H9 (cell line): ENCODE measurements at regions not wholly inside any gene's neighbourhood (a gene's known extent, or its start where the extent isn't known, plus 50 kb on each side); places are given as distances from the start of the nearest gene placed in this dataset.

Experiments used
- DNase-seq: peaks from one replicate; pipeline ENCODE4 v3.0.0-alpha.2; 2017
- H2AFZ ChIP-seq: one replicate; pipeline ENCODE4 v1.6.1; 2013; ENCODE audit warnings: mild to moderate bottlenecking, low read length, control low read depth, moderate library complexity
- H2AK5ac ChIP-seq: 2 replicates; pipeline ENCODE4 v1.6.1; 2013; ENCODE audit warnings: low read length, control low read depth, mixed read lengths; ENCODE audit not compliant: insufficient read length
- H2BK120ac ChIP-seq: one replicate; pipeline ENCODE4 v1.6.1; 2013; ENCODE audit warnings: low read depth, mild to moderate bottlenecking, low read length, control low read depth, inconsistent platforms; ENCODE audit not compliant: poor library complexity, severe bottlenecking
- H2BK12ac ChIP-seq: 2 replicates; pipeline ENCODE4 v1.6.1; 2013; ENCODE audit warnings: low read length, control low read depth, mixed read lengths, low read depth; ENCODE audit not compliant: insufficient read length
- H2BK15ac ChIP-seq: 2 replicates; pipeline ENCODE4 v1.6.1; 2013; ENCODE audit warnings: low read depth, low read length, control low read depth
- H2BK20ac ChIP-seq: one replicate; pipeline ENCODE4 v1.6.1; 2013; ENCODE audit warnings: low read depth, mild to moderate bottlenecking, low read length, control low read depth, inconsistent platforms; ENCODE audit not compliant: poor library complexity, severe bottlenecking
- H2BK5ac ChIP-seq: 2 replicates; pipeline ENCODE4 v1.6.1; 2013; ENCODE audit warnings: low read length, control low read depth, mixed read lengths; ENCODE audit not compliant: insufficient read length
- H3K14ac ChIP-seq: 2 replicates; pipeline ENCODE4 v1.6.1; 2013; ENCODE audit warnings: low read length, control low read depth; ENCODE audit not compliant: insufficient read depth
- H3K18ac ChIP-seq: 2 replicates; pipeline ENCODE4 v1.6.1; 2013; ENCODE audit warnings: low read depth, mild to moderate bottlenecking, mixed read lengths, low read length, control low read depth; ENCODE audit not compliant: insufficient read length
- H3K23ac ChIP-seq: 2 replicates; pipeline ENCODE4 v1.6.1; 2013; ENCODE audit warnings: low read length, control low read depth, mixed read lengths, low read depth; ENCODE audit not compliant: insufficient read length
- H3K23me2 ChIP-seq: 2 replicates; pipeline ENCODE4 v1.6.1; 2013; ENCODE audit warnings: low read depth, mild to moderate bottlenecking, mixed read lengths, low read length, control low read depth; ENCODE audit not compliant: insufficient read length, poor library complexity, severe bottlenecking
- H3K27ac ChIP-seq: 2 replicates; pipeline ENCODE4 v1.5.1; 2013; ENCODE audit warnings: low read length, control low read depth, mixed read lengths, low read depth; ENCODE audit not compliant: insufficient read length
- H3K27me3 ChIP-seq: 2 replicates; pipeline ENCODE4 v1.6.1; 2013; ENCODE audit warnings: low read length, control low read depth, inconsistent platforms; ENCODE audit not compliant: insufficient read depth
- H3K4ac ChIP-seq: 2 replicates; pipeline ENCODE4 v1.6.1; 2013; ENCODE audit warnings: low read depth, mild to moderate bottlenecking, control low read depth, inconsistent platforms, low read length, moderate library complexity
- H3K4me1 ChIP-seq: 2 replicates; pipeline ENCODE4 v1.6.1; 2013; ENCODE audit warnings: low read length, control low read depth, inconsistent platforms; ENCODE audit not compliant: insufficient read depth
- H3K4me2 ChIP-seq: 2 replicates; pipeline ENCODE4 v1.6.1; 2013; ENCODE audit warnings: low read length, control low read depth, mixed read lengths; ENCODE audit not compliant: insufficient read length, insufficient read depth
- H3K56ac ChIP-seq: 2 replicates; pipeline ENCODE4 v1.6.1; 2013; ENCODE audit warnings: low read depth, mild to moderate bottlenecking, mixed read lengths, low read length, control low read depth; ENCODE audit not compliant: insufficient read length
- H3K79me1 ChIP-seq: 2 replicates; pipeline ENCODE4 v1.6.1; 2013; ENCODE audit warnings: low read depth, mild to moderate bottlenecking, moderate library complexity, low read length, control low read depth, inconsistent platforms; ENCODE audit not compliant: insufficient read depth, poor library complexity, severe bottlenecking
- H3K79me2 ChIP-seq: 2 replicates; pipeline ENCODE4 v1.6.1; 2013; ENCODE audit warnings: low read length, control low read depth, inconsistent platforms; ENCODE audit not compliant: insufficient read depth
- H3K9ac ChIP-seq: 2 replicates; pipeline ENCODE4 v1.6.1; 2013; ENCODE audit warnings: low read length, control low read depth, mixed read lengths; ENCODE audit not compliant: insufficient read length; ENCODE audit errors: extremely low read depth
- H3K9me3 ChIP-seq: one replicate; pipeline ENCODE4 v1.6.1; 2013; ENCODE audit warnings: low read depth, low read length, inconsistent platforms; ENCODE audit not compliant: control insufficient read depth
- H3T11ph ChIP-seq: one replicate; pipeline ENCODE4 v1.6.1; 2013; ENCODE audit warnings: mild to moderate bottlenecking, low read length, control low read depth, inconsistent platforms
- H4K20me1 ChIP-seq: one replicate; pipeline ENCODE4 v1.6.1; 2013; ENCODE audit not compliant: control insufficient read depth, insufficient read length, insufficient read depth
- H4K5ac ChIP-seq: 2 replicates; pipeline ENCODE4 v1.6.1; 2013; ENCODE audit warnings: low read depth, mild to moderate bottlenecking, mixed read lengths, low read length, control low read depth; ENCODE audit not compliant: insufficient read length
- H4K8ac ChIP-seq: replicated peaks from 2 replicates; pipeline ENCODE4 v1.6.1; 2013; ENCODE audit warnings: low read length, control low read depth, mixed read lengths, low read depth; ENCODE audit not compliant: insufficient read length
- H4K91ac ChIP-seq: 2 replicates; pipeline ENCODE4 v1.6.1; 2013; ENCODE audit warnings: low read depth, mild to moderate bottlenecking, moderate library complexity, mixed read lengths, low read length, control low read depth; ENCODE audit not compliant: insufficient read length
- H3K27ac Mint-ChIP-seq, 3 experiments: 2 replicates in 2 of 3; 3 replicates in 1 of 3; pipeline ENCODE4 v1.8.0; 2020 to 2021; ENCODE audit warnings: mixed read lengths in 3 of 3, mild to moderate bottlenecking in 1 of 3, moderate library complexity in 1 of 3
- H3K27me3 Mint-ChIP-seq: 2 replicates; pipeline ENCODE4 v1.8.0; 2021; ENCODE audit warnings: low read depth, mild to moderate bottlenecking, moderate library complexity, mixed read lengths
- H3K36me3 Mint-ChIP-seq, 3 experiments: 2 replicates in 2 of 3; 3 replicates in 1 of 3; pipeline ENCODE4 v1.8.0; 2020 to 2021; ENCODE audit warnings: low read depth in 3 of 3, mixed read lengths in 3 of 3; ENCODE audit not compliant: insufficient read depth in 1 of 3
- H3K4me1 Mint-ChIP-seq, 2 experiments: 2 replicates each; pipeline ENCODE4 v1.8.0; 2020; ENCODE audit warnings: mixed read lengths in 2 of 2
- H3K4me3 Mint-ChIP-seq, 2 experiments: 2 replicates in 1 of 2; 3 replicates in 1 of 2; pipeline ENCODE4 v1.8.0; 2020 to 2021; ENCODE audit warnings: mild to moderate bottlenecking in 2 of 2, mixed read lengths in 2 of 2, moderate library complexity in 1 of 2
- H3K9me3 Mint-ChIP-seq, 2 experiments: 2 replicates in 1 of 2; 3 replicates in 1 of 2; pipeline ENCODE4 v1.8.0; 2020; ENCODE audit warnings: mild to moderate bottlenecking in 2 of 2, mixed read lengths in 2 of 2, moderate library complexity in 1 of 2
- CTCF ChIP-seq: fragments of 200-600 bp; sonication (generic); conservative IDR thresholded peaks from 3 replicates; pipeline ENCODE4 v1.8.0; 2021; ENCODE audit warnings: antibody characterized with exemption, mild to moderate bottlenecking
- WGBS: extraction: QIAGEN DNeasy Blood & Tissue Kit; methylation state at CpG from one replicate; pipeline ENCODE4 v1.1.7; 2013; ENCODE audit warnings: missing lambda C conversion rate, low lambda C conversion rate, mixed read lengths; ENCODE audit not compliant: insufficient read length; ENCODE audit errors: extremely low coverage; 5-methylcytosine and 5-hydroxymethylcytosine counted together

DNA sequence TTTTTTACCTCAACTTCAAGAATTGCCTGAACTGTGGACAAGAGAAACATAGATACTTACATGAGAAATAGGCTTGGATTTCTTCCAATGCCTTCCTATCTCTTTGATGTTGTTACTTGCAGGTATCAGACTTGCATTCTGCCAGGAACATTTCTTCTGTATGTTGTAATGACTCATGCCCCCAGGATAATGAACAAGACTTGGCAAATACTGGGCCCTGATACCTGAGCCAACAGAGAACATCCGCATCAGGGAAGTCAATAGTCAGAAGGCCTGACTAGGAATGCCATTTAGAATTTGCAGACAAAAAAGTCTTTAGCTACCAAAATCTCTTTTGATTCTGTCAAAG lies 273.7 kb upstream of the KIRREL3 start:
- Mint-ChIP-seq H3K36me3 (no peaks in the 10 kb centered on the region), H3K4me3 (no peak overlapping the region), H3K9me3 (no peaks in the 10 kb centered on the region), H3K4me1 (peaks cover 12 to 13% of the 10 kb centered on the region in 2 experiments), H3K27ac (no peak overlapping the region), H3K27me3 (no peaks in the 10 kb centered on the region)
- no CpG with 5 or more reads among the region's 1 CpG for whole genome bisulfite sequencing
- Histone ChIP-seq H2BK120ac (no peak overlapping the region), H2BK12ac (no peak overlapping the region), H2BK15ac (no peak overlapping the region), H2AK5ac (no peak overlapping the region), H3K14ac (no peak overlapping the region), H3K4ac (no peak overlapping the region), H3K23me2 (no peaks in the 10 kb centered on the region), H4K20me1 (no peaks in the 10 kb centered on the region), H3K56ac (no peak overlapping the region), H3K27ac (no peak overlapping the region), H3K4me1 (peaks cover 4% of the 10 kb centered on the region; the same call in 1 of the 2 replicates), H3K18ac (no peak overlapping the region), H3K9me3 (no peaks in the 10 kb centered on the region), H2BK5ac (no peak overlapping the region), H3K4me2 (no peak overlapping the region), H3K79me1 (no peaks in the 10 kb centered on the region), H4K8ac (no peak overlapping the region), H3K79me2 (no peaks in the 10 kb centered on the region), H3K9ac (no peak overlapping the region), H3K23ac (no peak overlapping the region), H2BK20ac (no peak overlapping the region), H4K91ac (no peak overlapping the region), H3T11ph (no peak overlapping the region), H4K5ac (no peak overlapping the region), H3K27me3 (no peaks in the 10 kb centered on the region), H2AFZ (no peak overlapping the region)
- no peak for TF ChIP-seq CTCF
- no peak for DNase-seq
